Activated B cell treated with CpG ODN at 0.5 μM for 24 hours (primary cell): ENCODE measurements at regions not wholly inside any gene's neighbourhood (a gene's known extent, or its start where the extent isn't known, plus 50 kb on each side); places are given as distances from the start of the nearest gene placed in this dataset.

Experiments
- ATAC-seq: fragments of 200-7000 bp; cut with Tn5 transposase; one replicate; pipeline ENCODE4 v1.10.0; 2021; ENCODE audit warnings: low read depth, mild to moderate bottlenecking, moderate library complexity
- CTCF ChIA-PET: fragments of 350-600 bp; sonication (Branson Sonifier 250); formaldehyde crosslinking; loops from one replicate; lab custom pipeline; 2021; ENCODE audit warnings: antibody characterized with exemption; lab: Charles Lee
- POLR2A ChIA-PET: fragments of 350-600 bp; sonication (Branson Sonifier 250); formaldehyde crosslinking; loops from one replicate; lab custom pipeline; 2021; ENCODE audit warnings: antibody characterized with exemption; lab: Charles Lee
- DNase-seq: peaks from one replicate; pipeline ENCODE4 v3.0.0; 2022
- H3K27ac Mint-ChIP-seq: one replicate; pipeline ENCODE4 v1.8.0; 2020; ENCODE audit warnings: mixed read lengths
- H3K27me3 Mint-ChIP-seq: one replicate; pipeline ENCODE4 v1.8.0; 2021; ENCODE audit warnings: mixed read lengths
- H3K36me3 Mint-ChIP-seq: one replicate; pipeline ENCODE4 v1.8.0; 2021; ENCODE audit warnings: low read depth, mixed read lengths
- H3K4me1 Mint-ChIP-seq: one replicate; pipeline ENCODE4 v1.8.0; 2021; ENCODE audit warnings: mixed read lengths
- H3K4me3 Mint-ChIP-seq: one replicate; pipeline ENCODE4 v1.8.0; 2020; ENCODE audit warnings: mild to moderate bottlenecking, mixed read lengths
- H3K9me3 Mint-ChIP-seq: one replicate; pipeline ENCODE4 v1.8.0; 2020; ENCODE audit warnings: mixed read lengths
- intact Hi-C: fragments of 100-400 bp; cut with micrococcal nuclease; formaldehyde crosslinking; loops from one replicate; pipeline ENCODE4 v1.15.1; 2024
- TF ChIP-seq, protein P1 (sequence below): fragments of 200-600 bp; IDR thresholded peaks from one replicate; pipeline ENCODE4 v1.8.0; 2022; ENCODE audit warnings: antibody characterized with exemption, mild to moderate bottlenecking

DNA sequence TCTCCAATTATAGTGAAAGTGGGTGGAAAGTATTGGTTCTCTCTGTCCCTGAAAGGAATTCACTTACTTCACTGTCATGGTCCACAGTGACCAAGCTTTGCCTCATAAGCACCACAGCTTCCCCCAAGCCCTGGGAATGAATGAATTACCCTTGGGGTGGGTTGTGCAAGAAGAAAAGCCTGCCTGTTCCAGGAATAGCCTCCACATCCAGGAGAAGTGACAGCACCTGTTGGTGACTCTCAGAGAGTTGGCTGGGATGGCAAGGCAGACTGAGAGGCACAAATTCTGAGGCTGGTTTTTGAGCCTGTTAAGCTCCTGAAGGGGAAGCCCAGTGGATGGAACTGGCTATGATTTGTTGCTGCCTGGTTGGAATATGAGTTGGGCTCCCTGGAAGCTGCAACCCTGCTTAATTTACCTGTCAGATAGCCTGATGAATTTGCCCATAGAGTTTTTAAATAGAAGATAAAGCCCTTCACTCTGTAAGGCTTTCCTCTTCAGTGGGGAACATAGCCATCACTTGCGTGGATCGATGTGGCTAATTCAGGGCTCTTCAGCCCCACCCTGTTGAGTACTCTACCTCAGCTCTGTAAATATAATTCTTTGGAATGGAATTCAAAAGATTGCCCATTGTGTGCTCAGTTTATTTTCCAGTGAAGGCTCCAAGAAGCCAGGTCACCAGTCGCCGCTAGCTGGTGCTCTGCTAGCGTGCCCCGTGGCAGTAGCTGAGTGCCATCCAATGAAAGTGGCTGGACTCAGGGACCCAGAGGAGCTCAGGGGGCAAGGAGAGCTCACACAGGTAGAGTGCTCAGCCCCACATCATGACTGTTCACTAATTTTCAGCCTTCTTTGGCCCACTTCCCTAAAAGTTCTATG lies 479.3 kb downstream of the IRS1 start:
- TF ChIP-seq, protein P1, sequence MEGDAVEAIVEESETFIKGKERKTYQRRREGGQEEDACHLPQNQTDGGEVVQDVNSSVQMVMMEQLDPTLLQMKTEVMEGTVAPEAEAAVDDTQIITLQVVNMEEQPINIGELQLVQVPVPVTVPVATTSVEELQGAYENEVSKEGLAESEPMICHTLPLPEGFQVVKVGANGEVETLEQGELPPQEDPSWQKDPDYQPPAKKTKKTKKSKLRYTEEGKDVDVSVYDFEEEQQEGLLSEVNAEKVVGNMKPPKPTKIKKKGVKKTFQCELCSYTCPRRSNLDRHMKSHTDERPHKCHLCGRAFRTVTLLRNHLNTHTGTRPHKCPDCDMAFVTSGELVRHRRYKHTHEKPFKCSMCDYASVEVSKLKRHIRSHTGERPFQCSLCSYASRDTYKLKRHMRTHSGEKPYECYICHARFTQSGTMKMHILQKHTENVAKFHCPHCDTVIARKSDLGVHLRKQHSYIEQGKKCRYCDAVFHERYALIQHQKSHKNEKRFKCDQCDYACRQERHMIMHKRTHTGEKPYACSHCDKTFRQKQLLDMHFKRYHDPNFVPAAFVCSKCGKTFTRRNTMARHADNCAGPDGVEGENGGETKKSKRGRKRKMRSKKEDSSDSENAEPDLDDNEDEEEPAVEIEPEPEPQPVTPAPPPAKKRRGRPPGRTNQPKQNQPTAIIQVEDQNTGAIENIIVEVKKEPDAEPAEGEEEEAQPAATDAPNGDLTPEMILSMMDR: no peak
- intact Hi-C loops: no loop called here
- Mint-ChIP-seq H3K9me3 (no peaks in the 10 kb centered on the region), H3K4me3 (no peak overlapping the region), H3K27ac (no peak overlapping the region), H3K4me1 (no peaks in the 10 kb centered on the region), H3K36me3 (no peaks in the 10 kb centered on the region), H3K27me3 (no peaks in the 10 kb centered on the region)
- ATAC-seq (no peak), DNase-seq (no peak)
- ChIA-PET POLR2A (no interaction called here), CTCF (no interaction called here)

DNA sequence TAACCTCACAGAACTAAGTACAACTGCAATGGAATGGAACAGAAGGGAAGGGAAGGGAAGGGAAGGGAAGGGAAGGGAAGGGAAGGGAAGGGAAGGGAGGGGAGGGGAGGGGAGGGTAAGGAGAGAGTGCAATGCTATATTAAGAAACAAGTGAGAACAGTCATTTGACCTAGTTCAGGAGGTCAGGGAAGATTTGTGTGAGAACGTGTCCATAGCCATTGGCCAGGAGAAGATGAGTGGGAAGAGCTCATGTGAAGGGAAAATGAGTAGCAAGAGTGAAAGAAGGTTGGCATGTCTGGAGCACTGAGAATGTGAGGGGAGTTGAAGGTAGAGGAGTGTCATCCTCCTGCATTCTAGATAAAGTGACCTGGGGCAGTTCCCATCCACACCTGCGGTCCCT lies 481.6 kb downstream of the IRS1 start:
- H3K36me3 Mint-ChIP-seq: no peaks in the 10 kb centered on the region
- H3K4me3 Mint-ChIP-seq: no peak overlapping the region
- DNase-seq (no peak), ATAC-seq (no peak)
- no peak overlapping the region for H3K27ac Mint-ChIP-seq
- TF ChIP-seq, protein P1: no peak
- POLR2A ChIA-PET: no interaction called here
- H3K9me3 Mint-ChIP-seq: no peaks in the 10 kb centered on the region
- CTCF ChIA-PET: no interaction called here
- peaks cover 3% of the 10 kb centered on the region for H3K27me3 Mint-ChIP-seq
- no peaks in the 10 kb centered on the region for H3K4me1 Mint-ChIP-seq
- intact Hi-C loops: no loop called here

DNA sequence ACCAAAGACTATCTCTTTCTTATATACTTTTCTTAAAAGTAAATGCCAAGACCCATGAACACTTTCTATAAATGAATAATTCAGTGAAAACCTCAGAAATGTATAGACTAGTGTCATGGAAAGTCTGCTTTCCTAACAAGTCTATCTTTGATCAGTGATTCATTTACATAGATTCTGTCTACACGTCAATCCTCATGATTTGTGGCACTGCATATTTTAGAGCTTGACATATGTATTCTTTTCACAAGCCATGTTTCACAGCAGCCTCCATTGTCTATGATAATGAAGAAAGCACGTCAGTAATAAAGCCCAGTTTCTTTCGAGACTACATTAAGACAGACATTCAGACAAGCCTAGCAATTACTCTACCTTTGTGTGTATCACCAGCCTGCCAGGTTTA lies 486.6 kb downstream of the IRS1 start:
- CTCF ChIA-PET: no interaction called here
- H3K27me3 Mint-ChIP-seq: peaks cover 7% of the 10 kb centered on the region
- DNase-seq (no peak), ATAC-seq (no peak)
- no peaks in the 10 kb centered on the region for H3K9me3 Mint-ChIP-seq
- no peak overlapping the region for H3K4me3 Mint-ChIP-seq
- H3K27ac Mint-ChIP-seq: no peak overlapping the region
- POLR2A ChIA-PET: no interaction called here
- TF ChIP-seq, protein P1: no peak
- intact Hi-C loops: no loop called here
- no peaks in the 10 kb centered on the region for H3K36me3 Mint-ChIP-seq
- H3K4me1 Mint-ChIP-seq: no peaks in the 10 kb centered on the region

DNA sequence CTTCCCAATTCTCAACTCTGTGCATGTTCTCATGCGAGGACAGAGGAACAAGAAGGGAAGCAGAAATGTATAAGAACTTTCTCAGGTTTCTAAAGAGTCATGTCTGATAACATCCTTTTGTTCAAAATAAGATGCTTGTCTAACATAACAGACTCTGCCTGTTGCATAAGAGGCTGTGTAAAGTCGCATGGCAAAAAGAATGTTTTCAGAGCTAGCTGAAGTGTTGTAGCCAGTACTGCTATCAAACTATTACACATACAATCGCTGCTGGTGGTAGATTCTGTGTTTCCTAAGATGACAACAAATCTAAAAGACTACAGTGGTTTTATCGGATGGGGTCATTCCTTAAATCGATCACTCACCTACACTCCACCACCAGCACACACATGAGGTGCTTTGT lies 487.5 kb downstream of the IRS1 start:
- Mint-ChIP-seq H3K36me3 (no peaks in the 10 kb centered on the region), H3K4me1 (peaks cover 7% of the 10 kb centered on the region), H3K27me3 (peaks cover 7% of the 10 kb centered on the region), H3K4me3 (no peak overlapping the region), H3K9me3 (no peaks in the 10 kb centered on the region), H3K27ac (no peak overlapping the region)
- ChIA-PET CTCF (no interaction called here), POLR2A (no interaction called here)
- DNase-seq (no peak), ATAC-seq (no peak)
- intact Hi-C loops: no loop called here
- TF ChIP-seq, protein P1: no peak

DNA sequence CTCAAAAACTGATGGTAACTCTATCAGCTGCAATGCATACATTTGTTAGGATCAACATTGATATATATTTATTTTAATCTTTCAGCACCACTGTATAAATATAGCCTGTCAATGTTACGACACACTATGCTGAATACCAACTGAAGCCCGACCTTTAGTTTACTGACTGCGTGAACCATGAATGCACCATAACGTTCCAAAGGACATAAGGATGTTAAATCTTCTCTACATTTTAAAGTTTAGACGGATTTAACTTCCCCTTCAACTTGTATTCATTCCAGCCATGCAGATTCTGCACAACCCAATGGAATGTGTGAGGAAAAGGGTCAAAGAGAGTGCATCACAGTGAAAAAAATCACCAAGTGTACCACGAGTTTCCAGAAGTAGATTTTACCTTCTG lies 489.5 kb downstream of the IRS1 start:
- H3K9me3 Mint-ChIP-seq: no peaks in the 10 kb centered on the region
- H3K4me3 Mint-ChIP-seq: no peak overlapping the region
- TF ChIP-seq, protein P1: no peak
- CTCF ChIA-PET: no interaction called here
- ATAC-seq: no peak
- POLR2A ChIA-PET: no interaction called here
- H3K27ac Mint-ChIP-seq: no peak overlapping the region
- H3K27me3 Mint-ChIP-seq: peaks cover 7% of the 10 kb centered on the region
- no peak for DNase-seq
- no peaks in the 10 kb centered on the region for H3K36me3 Mint-ChIP-seq
- intact Hi-C loops: no loop called here
- peaks cover 7% of the 10 kb centered on the region for H3K4me1 Mint-ChIP-seq
